ENCODE measurements at regions not wholly inside any gene's neighbourhood (a gene's known extent, or its start where the extent isn't known, plus 50 kb on each side); places are given as distances from the start of the nearest gene placed in this dataset.

- Mint-ChIP-seq H3K9me3 (no peaks in the 10 kb centered on the region), H3K36me3 (ENCODE audit: low read depth) (no peaks in the 10 kb centered on the region), H3K27ac (no peak overlapping the region), H3K27me3 (peaks cover under 1% of the 10 kb centered on the region), H3K4me1 (ENCODE audit: low read depth) (no peaks in the 10 kb centered on the region), H3K4me3 (no peak overlapping the region)
- CTCF ChIA-PET, result interaction anchor here (0.6 to 1.4 kb wide), 3 partner anchors 8 to 359 kb away, joined by 3 to 4 read pairs (median 3); no protein-coding TSS in a partner anchor
- POLR2A ChIA-PET, result no interaction called here
- DNase-seq (no peak), ATAC-seq (no peak)
- TF ChIP-seq, protein P1, sequence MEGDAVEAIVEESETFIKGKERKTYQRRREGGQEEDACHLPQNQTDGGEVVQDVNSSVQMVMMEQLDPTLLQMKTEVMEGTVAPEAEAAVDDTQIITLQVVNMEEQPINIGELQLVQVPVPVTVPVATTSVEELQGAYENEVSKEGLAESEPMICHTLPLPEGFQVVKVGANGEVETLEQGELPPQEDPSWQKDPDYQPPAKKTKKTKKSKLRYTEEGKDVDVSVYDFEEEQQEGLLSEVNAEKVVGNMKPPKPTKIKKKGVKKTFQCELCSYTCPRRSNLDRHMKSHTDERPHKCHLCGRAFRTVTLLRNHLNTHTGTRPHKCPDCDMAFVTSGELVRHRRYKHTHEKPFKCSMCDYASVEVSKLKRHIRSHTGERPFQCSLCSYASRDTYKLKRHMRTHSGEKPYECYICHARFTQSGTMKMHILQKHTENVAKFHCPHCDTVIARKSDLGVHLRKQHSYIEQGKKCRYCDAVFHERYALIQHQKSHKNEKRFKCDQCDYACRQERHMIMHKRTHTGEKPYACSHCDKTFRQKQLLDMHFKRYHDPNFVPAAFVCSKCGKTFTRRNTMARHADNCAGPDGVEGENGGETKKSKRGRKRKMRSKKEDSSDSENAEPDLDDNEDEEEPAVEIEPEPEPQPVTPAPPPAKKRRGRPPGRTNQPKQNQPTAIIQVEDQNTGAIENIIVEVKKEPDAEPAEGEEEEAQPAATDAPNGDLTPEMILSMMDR (IDR thresholded peaks at IDR 0.05), result no peak
- intact Hi-C loops (cut with micrococcal nuclease), result no loop called here
Measured at GRCh38 chr20:24790746-24791283, 158.3 kb upstream of the CST7 start.

GRCh38 chr20:24791953-24792352, 157.1 kb upstream of the CST7 start:
- Mint-ChIP-seq H3K36me3 (ENCODE audit: low read depth) (no peaks in the 10 kb centered on the region), H3K27ac (no peak overlapping the region), H3K4me3 (no peak overlapping the region), H3K27me3 (peaks cover 1% of the 10 kb centered on the region), H3K4me1 (ENCODE audit: low read depth) (no peaks in the 10 kb centered on the region), H3K9me3 (no peaks in the 10 kb centered on the region)
- DNase-seq (no peak), ATAC-seq (no peak)
- ChIA-PET CTCF (interaction anchor here (1.4 kb wide), 1 partner anchor 9 kb away, joined by 3 read pairs; no protein-coding TSS in a partner anchor), POLR2A (no interaction called here)
- TF ChIP-seq, protein P1 (IDR thresholded peaks at IDR 0.05), result no peak
- intact Hi-C loops (cut with micrococcal nuclease), result no loop called here

- intact Hi-C loops (cut with micrococcal nuclease), result no loop called here
- no peak overlapping the region for H3K4me3 Mint-ChIP-seq
- no peak for ATAC-seq
- no peaks in the 10 kb centered on the region for H3K36me3 Mint-ChIP-seq (ENCODE audit: low read depth)
- POLR2A ChIA-PET, result no interaction called here
- CTCF ChIA-PET, result no interaction called here
- H3K9me3 Mint-ChIP-seq, result no peaks in the 10 kb centered on the region
- no peaks in the 10 kb centered on the region for H3K4me1 Mint-ChIP-seq (ENCODE audit: low read depth)
- no peak overlapping the region for H3K27ac Mint-ChIP-seq
- TF ChIP-seq, protein P1 (IDR thresholded peaks at IDR 0.05), result no peak
- DNase-seq, result no peak
- H3K27me3 Mint-ChIP-seq, result peaks cover 1% of the 10 kb centered on the region
Measured at GRCh38 chr20:24792641-24793495, 156.2 kb upstream of the CST7 start.

DNA sequence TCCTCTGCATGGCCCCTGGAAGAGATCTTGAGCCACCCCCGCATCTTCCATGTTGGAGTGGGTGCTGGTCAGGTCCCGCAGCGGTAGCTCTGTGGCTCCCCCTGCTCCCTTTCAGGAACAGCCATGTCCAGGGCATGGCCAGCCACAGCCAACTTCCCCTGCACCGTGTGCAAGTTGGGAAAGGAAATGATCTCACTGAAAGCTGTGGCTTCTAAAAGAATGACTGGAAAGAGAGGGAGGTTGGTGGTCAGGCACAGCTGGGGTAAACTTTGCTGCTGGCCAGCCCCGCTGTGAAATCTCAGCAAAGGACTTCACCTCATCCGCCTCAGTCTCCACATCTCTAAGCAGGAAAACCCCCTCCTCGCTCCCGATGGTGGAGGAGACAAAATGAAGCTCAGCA, 153.6 kb upstream of the CST7 start:
- TF ChIP-seq, protein P1 (IDR thresholded peaks at IDR 0.05), result no peak
- no peaks in the 10 kb centered on the region for H3K36me3 Mint-ChIP-seq (ENCODE audit: low read depth)
- POLR2A ChIA-PET, result no interaction called here
- ATAC-seq (no peak), DNase-seq (no peak)
- no peak overlapping the region for H3K27ac Mint-ChIP-seq
- intact Hi-C loops (cut with micrococcal nuclease), result no loop called here
- H3K4me3 Mint-ChIP-seq, result no peak overlapping the region
- H3K27me3 Mint-ChIP-seq, result peaks cover 1% of the 10 kb centered on the region
- no peaks in the 10 kb centered on the region for H3K4me1 Mint-ChIP-seq (ENCODE audit: low read depth)
- CTCF ChIA-PET, result no interaction called here
- no peaks in the 10 kb centered on the region for H3K9me3 Mint-ChIP-seq

DNA sequence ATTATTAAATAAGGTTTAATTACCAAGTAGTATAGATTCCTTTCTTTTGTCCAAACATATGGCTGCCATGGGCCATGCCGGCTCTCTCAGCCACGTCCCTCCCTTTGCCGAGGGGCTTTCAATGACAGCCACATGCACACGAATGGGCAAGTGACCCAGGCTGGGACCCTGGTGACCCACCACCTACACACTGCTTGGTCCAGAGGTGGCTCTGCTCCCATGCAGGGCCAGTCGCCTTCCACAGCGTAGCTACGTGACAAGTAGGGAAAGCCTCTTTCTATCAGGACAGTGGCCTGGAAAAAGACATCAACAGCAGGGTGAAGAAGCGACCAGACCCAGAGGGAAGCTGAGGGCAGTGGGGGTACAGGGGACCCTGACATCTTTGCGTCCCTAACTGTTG, 152.8 kb upstream of the CST7 start:
- no peaks in the 10 kb centered on the region for H3K36me3 Mint-ChIP-seq (ENCODE audit: low read depth)
- TF ChIP-seq, protein P1 (IDR thresholded peaks at IDR 0.05), result no peak
- DNase-seq (no peak), ATAC-seq (no peak)
- H3K27ac Mint-ChIP-seq, result no peak overlapping the region
- H3K9me3 Mint-ChIP-seq, result no peaks in the 10 kb centered on the region
- H3K4me1 Mint-ChIP-seq (ENCODE audit: low read depth), result no peaks in the 10 kb centered on the region
- H3K27me3 Mint-ChIP-seq, result peaks cover 1% of the 10 kb centered on the region
- no peak overlapping the region for H3K4me3 Mint-ChIP-seq
- CTCF ChIA-PET, result no interaction called here
- POLR2A ChIA-PET, result no interaction called here
- intact Hi-C loops (cut with micrococcal nuclease), result no loop called here
